Lung (tissue), 11 donors: ENCODE measurements at regions not wholly inside any gene's neighbourhood (a gene's known extent, or its start where the extent isn't known, plus 50 kb on each side); places are given as distances from the start of the nearest gene placed in this dataset.

Experiments
- ATAC-seq: fragments of 200-7000 bp; cut with Tn5 transposase; one replicate; pipeline ENCODE4 v1.9.1; 2020; ENCODE audit warnings: moderate number of reproducible peaks; ENCODE audit not compliant: insufficient read depth, low FRiP score
- DNase-seq, 3 donors: peaks; one replicate each; pipeline ENCODE4 v3.0.0-alpha.2; 2013 to 2017
- H3K27ac ChIP-seq, 2 donors: one replicate each; pipeline ENCODE4 v1.5.1; 2013; ENCODE audit warnings: mild to moderate bottlenecking in 2 of 2, moderate library complexity in 2 of 2, control low read depth in 1 of 2, inconsistent platforms in 1 of 2, low read depth in 1 of 2, low read length in 1 of 2
- H3K27me3 ChIP-seq, 3 donors: one replicate each; pipeline ENCODE4 v1.5.1; 2013; ENCODE audit warnings: low read length in 2 of 3; ENCODE audit not compliant: control insufficient read depth in 3 of 3, insufficient read depth in 3 of 3
- H3K36me3 ChIP-seq, 4 donors: one replicate each; pipeline ENCODE4 v1.5.1; 2013; ENCODE audit warnings: low read length in 4 of 4, mild to moderate bottlenecking in 1 of 4, moderate library complexity in 1 of 4; ENCODE audit not compliant: control insufficient read depth in 4 of 4, insufficient read depth in 4 of 4
- H3K4me1 ChIP-seq, 5 donors: one replicate each; pipeline ENCODE4 v1.5.1; 2013; ENCODE audit warnings: low read length in 5 of 5, mild to moderate bottlenecking in 2 of 5, moderate library complexity in 1 of 5; ENCODE audit not compliant: control insufficient read depth in 5 of 5, insufficient read depth in 5 of 5
- H3K4me3 ChIP-seq: one replicate; pipeline ENCODE4 v1.5.1; 2013; ENCODE audit warnings: mild to moderate bottlenecking, control low read depth, moderate library complexity
- H3K9ac ChIP-seq, 2 donors: one replicate each; pipeline ENCODE4 v1.5.1; 2013; ENCODE audit warnings: low read length in 2 of 2, control low read depth in 1 of 2; ENCODE audit not compliant: insufficient read depth in 1 of 2
- H3K9me3 ChIP-seq, 4 donors: one replicate each; pipeline ENCODE4 v1.5.1; 2013; ENCODE audit warnings: low read length in 3 of 4, mild to moderate bottlenecking in 1 of 4, moderate library complexity in 1 of 4; ENCODE audit not compliant: control insufficient read depth in 4 of 4, insufficient read depth in 3 of 4
- WGBS, 2 donors: extraction: QIAGEN DNeasy Blood & Tissue Kit; methylation state at CpG; one replicate each; pipeline ENCODE4 v1.1.7; 2013; 5-methylcytosine and 5-hydroxymethylcytosine counted together
- TF ChIP-seq, protein P1 (sequence below): IDR thresholded peaks from 2 replicates; pipeline ENCODE4 v1.5.1; 2012; ENCODE audit warnings: mild to moderate bottlenecking; ENCODE audit errors: control extremely low read depth, extremely low read depth
- donor health status: control.
- donor health status: control.
- donor health status: Bipolar disorder and iron deficiency.
- donor health status: healthy.
- donor health status: DM: yes; HTN: yes; CAD: no.

DNA sequence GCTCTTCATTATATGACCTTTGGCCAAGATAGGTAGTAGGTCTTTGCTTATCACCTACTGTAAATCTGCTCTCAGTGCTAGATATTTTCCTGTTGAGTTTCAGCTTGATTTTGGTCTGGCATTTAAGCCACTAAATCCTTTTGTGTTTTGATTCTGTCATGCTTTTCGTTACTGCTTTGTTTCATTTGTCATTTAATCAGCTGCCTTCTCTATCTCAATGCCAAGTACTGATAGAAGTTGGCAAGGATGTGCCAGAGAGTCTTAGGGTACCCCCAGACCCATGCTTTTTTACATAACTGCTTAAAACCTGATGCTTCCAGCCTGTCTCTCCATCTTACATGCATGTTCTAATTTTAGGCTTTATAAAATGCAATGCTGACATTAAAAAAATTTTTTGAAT is 300.1 kb upstream of the SASH1 start:
- no peaks in the 10 kb centered on the region for H3K27me3 ChIP-seq
- no peak overlapping the region for H3K9ac ChIP-seq
- H3K36me3 ChIP-seq, result no peaks in the 10 kb centered on the region
- TF ChIP-seq, protein P1, sequence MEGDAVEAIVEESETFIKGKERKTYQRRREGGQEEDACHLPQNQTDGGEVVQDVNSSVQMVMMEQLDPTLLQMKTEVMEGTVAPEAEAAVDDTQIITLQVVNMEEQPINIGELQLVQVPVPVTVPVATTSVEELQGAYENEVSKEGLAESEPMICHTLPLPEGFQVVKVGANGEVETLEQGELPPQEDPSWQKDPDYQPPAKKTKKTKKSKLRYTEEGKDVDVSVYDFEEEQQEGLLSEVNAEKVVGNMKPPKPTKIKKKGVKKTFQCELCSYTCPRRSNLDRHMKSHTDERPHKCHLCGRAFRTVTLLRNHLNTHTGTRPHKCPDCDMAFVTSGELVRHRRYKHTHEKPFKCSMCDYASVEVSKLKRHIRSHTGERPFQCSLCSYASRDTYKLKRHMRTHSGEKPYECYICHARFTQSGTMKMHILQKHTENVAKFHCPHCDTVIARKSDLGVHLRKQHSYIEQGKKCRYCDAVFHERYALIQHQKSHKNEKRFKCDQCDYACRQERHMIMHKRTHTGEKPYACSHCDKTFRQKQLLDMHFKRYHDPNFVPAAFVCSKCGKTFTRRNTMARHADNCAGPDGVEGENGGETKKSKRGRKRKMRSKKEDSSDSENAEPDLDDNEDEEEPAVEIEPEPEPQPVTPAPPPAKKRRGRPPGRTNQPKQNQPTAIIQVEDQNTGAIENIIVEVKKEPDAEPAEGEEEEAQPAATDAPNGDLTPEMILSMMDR, result no peak
- H3K4me1 ChIP-seq, result peaks cover 0 to 3% (median 0%) of the 10 kb centered on the region in 5 donors
- no peak for DNase-seq
- no peaks in the 10 kb centered on the region for H3K9me3 ChIP-seq
- no peak overlapping the region for H3K4me3 ChIP-seq
- ATAC-seq, result no peak
- H3K27ac ChIP-seq, result no peak overlapping the region
- 56 to 71% methylated on average over 1 of the region's 1 CpG for WGBS, 2 donors

DNA sequence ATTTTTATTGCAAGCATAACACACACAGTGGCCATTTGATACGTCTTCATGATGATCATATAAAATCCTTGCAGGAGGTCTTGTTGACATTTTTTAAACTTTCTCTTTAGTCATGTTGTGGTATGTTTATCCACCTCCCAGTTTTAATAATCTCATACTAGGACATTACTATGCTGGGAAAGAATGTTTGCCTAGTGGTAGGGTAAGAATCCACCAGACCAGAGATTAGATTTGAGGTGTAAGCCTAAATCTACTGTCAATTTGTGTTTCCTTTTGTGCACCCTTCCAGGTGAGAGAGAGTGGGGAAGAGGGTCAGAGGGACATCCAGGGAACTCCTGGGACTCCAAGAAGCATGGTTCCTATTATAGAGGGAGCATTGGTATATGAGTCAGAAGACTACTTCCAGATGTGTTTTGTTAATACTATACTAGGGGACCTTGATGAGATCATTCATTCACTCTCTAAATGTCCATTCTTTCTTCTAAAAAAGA is 298.3 kb upstream of the SASH1 start:
- no peak overlapping the region for H3K9ac ChIP-seq
- no peak for DNase-seq
- peaks cover 0 to 3% (median 0%) of the 10 kb centered on the region in 5 donors for H3K4me1 ChIP-seq
- H3K9me3 ChIP-seq, result no peaks in the 10 kb centered on the region
- H3K36me3 ChIP-seq, result no peaks in the 10 kb centered on the region
- no peak overlapping the region for H3K4me3 ChIP-seq
- H3K27ac ChIP-seq, result no peak overlapping the region
- TF ChIP-seq, protein P1, result no peak
- whole genome bisulfite sequencing, 2 donors, result 88 to 95% methylated on average over 1 of the region's 1 CpG
- no peak for ATAC-seq
- no peaks in the 10 kb centered on the region for H3K27me3 ChIP-seq

DNA sequence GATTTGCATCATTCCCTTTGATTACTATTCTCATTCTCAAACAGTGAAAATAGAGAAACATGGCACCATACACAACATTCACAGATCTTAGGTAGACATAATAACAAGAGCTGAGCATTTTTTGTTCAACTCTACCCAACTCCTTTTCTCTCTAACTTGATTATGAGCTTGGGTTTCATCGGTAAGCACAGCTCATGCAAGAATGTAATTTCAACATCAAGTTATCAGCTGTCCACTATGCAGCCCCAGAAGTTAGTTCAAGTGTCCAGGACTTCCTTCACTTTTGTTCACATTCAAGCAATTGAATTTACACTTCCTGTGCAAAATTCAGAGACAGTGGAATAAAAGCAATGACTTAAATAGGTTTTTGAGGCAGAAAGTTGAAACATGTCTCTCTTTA is 297.7 kb upstream of the SASH1 start:
- 42 to 49% methylated on average over 1 of the region's 1 CpG for WGBS, 2 donors
- Histone ChIP-seq H3K4me1 (peaks cover 0 to 3% (median 0%) of the 10 kb centered on the region in 5 donors), H3K36me3 (no peaks in the 10 kb centered on the region), H3K27ac (no peak overlapping the region), H3K4me3 (no peak overlapping the region), H3K9ac (no peak overlapping the region), H3K27me3 (no peaks in the 10 kb centered on the region), H3K9me3 (no peaks in the 10 kb centered on the region)
- TF ChIP-seq, protein P1, result no peak
- DNase-seq (no peak), ATAC-seq (no peak)

DNA sequence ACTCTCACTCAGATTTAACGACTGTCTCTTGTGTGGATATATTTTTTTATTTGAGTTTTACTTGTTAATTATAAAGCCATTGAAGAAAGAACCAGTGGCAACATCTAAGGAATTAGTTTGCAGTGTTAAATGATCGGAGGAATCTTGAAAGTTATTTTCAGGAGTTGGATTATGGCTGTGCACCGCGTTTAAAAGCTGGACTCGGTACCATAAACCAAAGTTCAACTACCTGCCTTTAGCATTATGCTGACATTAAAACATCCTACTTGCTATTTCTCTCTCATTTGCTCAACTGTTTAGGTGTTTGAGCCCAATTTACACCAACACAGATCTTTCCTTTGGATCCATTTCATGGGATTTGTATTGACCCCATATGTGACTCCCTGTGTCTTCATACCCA is 289.4 kb upstream of the SASH1 start:
- Histone ChIP-seq H3K27me3 (no peaks in the 10 kb centered on the region), H3K9me3 (peaks cover 0 to 5% (median 1%) of the 10 kb centered on the region in 4 donors), H3K9ac (no peak overlapping the region), H3K27ac (no peak overlapping the region), H3K4me1 (no peaks in the 10 kb centered on the region), H3K36me3 (no peaks in the 10 kb centered on the region), H3K4me3 (no peak overlapping the region)
- no peak for ATAC-seq
- no peak for DNase-seq
- WGBS, 2 donors, result 95 to 97% methylated on average over 5 of the region's 5 CpGs
- TF ChIP-seq, protein P1, result no peak
